GM18861 (cell line): ENCODE measurements at regions not wholly inside any gene's neighbourhood (a gene's known extent, or its start where the extent isn't known, plus 50 kb on each side); places are given as distances from the start of the nearest gene placed in this dataset.

ENCODE experiments used
- ATAC-seq: cut with Tn5 transposase; IDR thresholded peaks from one replicate; pipeline ENCODE4 v1.9.1; 2021; ENCODE audit not compliant: unreplicated experiment

GRCh38 chr1:29711582-29712283 is 475.4 kb downstream of the PTPRU start:
- peak; percentile 66 for ATAC-seq

DNA sequence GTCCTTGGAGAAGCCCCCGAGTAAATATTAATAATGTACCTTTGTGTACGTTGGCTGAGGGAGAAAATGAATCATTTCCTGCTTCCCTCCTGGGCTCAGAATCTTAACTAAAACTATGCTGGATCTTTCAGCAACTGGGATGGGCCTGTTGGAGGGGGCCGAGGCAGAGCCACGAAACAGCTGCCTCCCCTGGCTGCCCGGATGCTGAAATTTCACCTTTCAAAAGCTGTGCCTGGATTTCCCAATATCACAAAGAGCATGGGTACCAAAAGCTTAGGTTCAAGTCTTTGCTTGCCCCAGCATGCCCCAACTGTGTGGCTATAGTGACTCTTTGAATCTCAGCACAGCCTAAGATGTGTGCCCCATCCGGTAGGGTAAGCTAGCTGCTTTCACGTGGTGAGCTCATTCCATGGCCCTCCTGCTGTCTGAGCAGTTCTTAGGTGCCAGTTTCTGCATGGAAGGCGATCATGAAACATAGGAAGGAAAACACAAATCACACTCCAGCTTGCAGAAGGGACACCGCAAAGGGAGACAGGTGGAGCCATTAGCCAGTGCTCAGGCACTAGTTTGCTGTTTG is 473.5 kb downstream of the PTPRU start:
- ATAC-seq: no peak

- ATAC-seq: no peak
These were observed 472.7 kb downstream of the PTPRU start for GRCh38 chr1:29708796-29709703.

DNA sequence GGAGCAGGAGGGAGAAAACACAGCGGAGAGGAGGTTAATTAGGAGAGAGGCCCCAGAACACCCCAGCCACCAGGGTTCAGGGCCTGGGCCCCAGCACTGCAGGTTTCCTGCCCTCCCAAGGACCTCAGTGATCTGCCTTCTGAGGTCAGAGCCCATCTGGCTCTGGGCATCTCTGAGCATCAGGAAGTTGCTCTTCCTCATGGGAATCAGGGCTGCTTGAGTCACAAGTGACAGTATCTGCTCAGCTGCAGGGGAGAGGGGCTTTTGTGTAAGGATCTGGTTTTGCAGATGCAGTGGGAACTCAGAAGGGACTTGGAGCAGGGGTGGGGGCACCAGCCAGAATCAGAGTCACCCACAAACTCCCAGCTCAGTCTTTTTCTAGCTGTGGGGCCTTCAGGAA is 472.1 kb downstream of the PTPRU start:
- ATAC-seq: no peak

DNA sequence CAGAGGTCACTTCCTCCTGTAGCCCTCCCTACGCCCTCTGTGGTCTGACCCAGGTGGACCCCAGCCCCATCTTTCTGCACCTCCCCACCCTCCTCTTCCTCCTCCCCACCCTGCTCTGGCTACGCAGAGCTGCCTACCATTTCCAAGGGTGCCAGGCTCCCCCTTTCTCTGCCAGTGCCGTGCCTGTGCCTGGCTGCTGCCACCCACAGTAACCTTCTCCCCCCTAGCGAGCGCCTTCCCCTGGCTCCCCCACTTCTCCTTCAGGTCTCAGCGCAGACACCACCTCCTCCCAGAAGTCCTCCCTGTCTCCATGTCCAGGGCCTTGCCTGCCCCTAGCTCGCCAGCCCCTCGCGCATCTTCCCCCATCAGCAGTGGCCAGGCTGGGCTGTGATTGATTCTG is 471.5 kb downstream of the PTPRU start:
- ATAC-seq: no peak

DNA sequence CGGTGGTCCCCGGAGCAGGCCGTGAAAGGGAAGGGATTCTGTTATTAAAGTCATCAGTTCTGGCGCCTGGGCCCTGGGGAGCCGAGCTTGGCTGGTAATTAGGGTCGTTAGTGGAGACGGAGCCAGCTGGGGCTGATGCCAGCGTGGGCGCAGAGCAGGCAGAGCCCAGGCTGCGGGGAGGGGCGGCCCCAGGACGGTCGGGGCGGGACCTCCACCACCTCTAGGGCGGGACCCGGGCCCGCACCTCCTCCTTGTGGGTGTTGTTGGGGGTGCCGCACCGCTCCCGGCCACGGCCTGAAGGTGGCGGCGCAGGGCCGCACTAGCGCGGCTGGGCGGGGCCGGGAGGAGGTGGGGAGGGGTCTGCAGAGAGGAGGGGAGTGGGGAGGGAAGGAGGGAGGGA is 470.6 kb downstream of the PTPRU start:
- ATAC-seq: no peak

GRCh38 chr1:29704430-29704829 is 468.1 kb downstream of the PTPRU start:
- no peak for ATAC-seq

DNA sequence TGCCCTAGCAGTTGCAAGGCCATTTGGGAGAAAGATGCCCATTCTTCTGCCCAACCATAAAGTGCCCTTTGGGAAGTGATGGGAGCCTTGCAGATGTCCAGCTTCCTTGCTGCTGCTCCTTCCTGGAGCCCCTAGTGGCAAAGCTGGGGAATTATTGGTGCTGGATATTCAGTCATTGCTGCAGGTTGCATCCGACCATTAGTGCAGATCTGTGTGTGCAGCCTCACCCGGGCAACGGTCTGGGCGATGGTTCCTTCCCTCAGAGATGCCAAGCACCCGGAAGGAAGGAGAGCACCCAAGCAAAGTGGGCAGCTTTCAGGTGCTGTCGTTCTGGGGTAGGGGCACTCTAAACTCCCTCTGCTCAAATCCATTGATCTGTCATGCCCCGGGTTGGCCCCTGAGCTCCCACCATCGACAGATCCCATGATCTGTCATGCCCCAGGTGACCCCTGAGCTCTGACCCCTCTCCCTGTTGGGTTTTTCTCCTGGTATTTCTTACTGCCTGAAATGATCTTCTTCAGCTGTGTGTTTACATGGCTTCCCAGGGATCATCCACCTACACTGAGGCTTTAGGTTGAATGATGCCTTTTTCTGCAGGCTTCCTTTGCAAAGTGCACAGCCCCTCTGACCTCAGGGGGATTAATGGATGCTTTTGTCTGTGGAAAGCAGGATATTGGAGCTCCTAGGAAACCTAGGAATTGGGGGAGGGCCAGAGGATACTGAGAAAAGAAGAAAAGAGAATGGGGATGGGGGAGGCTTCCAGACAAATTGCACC is 467.5 kb downstream of the PTPRU start:
- ATAC-seq: no peak

DNA sequence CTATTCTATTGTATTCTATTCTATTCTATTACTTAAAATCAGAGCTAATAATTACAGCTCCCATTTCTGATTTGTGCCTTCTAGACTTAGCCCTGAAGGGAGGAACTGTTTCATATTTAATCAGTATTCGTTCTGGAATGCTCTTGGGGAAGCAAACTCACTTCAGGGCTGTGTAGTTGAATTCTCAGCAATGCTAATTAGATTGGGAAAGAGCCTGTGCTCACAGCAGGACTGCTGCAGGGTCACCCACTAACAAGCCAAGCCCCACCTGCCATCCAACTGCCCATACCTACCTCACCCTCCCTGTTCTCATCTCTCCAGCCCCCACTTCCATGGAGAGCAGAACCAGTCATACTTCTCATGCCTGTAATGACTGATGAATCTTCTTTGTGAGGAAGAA is 464.2 kb downstream of the PTPRU start:
- ATAC-seq: no peak

- no peak for ATAC-seq
These were observed 462.3 kb downstream of the PTPRU start for GRCh38 chr1:29698626-29699025.

DNA sequence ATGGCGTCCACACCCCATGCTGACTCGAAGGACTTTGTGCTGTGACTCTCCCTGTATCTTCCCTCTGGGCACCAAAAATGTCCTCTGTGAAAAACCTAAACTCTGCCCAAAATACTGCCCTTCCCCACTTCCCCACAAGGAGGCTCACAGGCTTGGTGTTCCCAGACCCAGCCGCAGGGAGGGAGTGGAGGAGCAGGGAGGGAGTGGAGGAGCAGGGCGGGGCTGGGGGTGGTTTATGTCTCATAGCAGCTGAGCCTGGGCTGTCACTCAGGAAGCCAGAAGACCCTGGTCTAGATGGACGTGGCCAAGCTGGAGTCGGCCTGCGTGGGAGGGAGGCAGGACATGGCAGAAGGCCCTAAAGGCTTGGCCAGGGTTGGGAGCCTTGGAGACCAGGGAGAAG is 461.7 kb downstream of the PTPRU start:
- ATAC-seq: no peak

- ATAC-seq: no peak
These were observed 461.1 kb downstream of the PTPRU start for GRCh38 chr1:29697391-29697780.

- ATAC-seq: no peak
These were observed 460.5 kb downstream of the PTPRU start for GRCh38 chr1:29696656-29697390.

DNA sequence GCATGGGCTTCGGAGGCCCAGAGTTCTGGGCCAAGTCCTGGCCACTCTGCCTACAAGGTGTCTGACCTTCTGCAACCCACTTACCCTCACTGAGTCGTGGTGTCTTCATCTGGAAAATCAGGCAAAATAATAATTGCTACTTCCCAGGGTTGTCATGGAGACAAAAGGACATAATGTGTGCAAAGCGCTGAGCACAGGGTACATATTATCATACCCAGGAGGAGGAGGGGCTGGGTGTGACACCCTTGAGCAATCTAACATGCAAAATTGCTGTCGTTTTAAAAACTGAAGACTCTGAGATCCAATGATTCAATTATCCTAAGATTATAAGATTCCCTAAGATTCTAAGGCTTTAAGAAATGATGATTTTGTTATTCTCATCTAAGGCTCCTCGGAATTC is 459.5 kb downstream of the PTPRU start:
- ATAC-seq: no peak

DNA sequence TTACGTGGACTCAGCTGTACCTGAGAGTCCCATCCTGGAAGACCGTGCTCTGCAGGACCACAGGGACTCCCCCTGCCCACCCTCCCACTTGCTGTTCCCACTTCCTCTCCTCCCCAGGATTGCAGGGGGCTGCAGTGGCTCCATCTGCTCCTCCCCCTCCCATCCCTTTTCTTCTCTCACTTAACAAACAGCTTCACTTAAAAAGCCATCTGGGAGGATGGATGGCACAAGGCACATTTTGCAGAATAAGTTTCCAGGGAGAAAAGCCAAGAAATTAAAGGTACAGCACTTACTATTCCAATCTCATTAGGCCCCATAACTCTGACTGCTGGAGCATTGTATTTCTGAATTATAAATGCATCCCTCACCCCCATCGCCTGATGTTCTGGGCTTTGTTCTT is 458.7 kb downstream of the PTPRU start:
- no peak for ATAC-seq

GRCh38 chr1:29691499-29691898 is 455.2 kb downstream of the PTPRU start:
- ATAC-seq: no peak

DNA sequence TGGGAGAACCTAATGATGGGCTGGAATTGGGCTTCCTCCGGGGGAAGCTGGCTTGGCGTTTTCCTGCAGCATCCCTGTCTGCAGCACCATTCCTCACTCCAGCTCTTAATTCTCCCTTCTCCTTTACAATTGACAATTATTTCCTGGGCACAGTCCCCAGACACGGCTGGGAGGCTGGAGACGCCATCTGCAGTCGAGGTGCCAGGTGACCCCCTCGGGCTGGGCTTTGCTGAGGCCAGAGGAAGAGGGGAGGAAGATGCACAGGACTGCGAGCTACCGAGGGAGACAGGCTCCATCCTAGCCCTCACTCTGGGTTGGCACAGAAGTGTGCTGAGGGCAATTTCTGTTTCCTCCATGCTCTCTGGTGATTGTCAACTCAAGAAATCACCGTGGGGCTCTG is 453.8 kb downstream of the PTPRU start:
- ATAC-seq: no peak

DNA sequence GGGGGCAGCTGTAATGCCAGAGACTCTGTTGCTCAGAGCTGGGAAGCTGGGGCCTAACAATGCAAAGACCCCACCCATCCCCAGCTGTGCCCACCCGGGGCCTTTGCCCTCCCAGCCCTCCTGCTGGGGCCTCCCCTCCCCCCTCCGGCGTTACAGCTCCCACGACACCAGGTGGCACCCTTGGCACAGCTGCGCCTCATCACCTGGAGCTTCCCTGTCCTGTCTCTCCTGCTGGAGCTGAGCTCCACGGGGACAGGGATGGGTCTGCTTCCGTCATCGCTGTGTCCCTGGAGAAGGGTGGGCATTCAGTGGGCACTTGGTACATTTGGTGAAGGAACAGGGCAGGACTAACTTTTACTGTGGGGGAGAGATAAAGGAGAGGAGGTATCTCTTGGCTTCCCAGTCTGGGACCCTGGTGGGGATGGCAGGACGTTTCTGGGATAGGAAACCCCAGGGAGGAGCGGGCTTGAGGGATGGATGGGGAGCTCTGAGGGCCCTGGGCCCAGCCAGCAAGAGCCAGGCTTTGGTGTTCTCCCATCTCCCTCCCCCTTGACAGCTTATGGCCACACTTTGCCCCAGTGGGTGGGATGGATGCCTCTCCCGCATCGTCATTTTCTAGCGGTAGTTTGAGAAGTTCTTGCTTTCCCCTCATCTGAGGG is 453.2 kb downstream of the PTPRU start:
- ATAC-seq: no peak

- ATAC-seq: no peak
These were observed 452.4 kb downstream of the PTPRU start for GRCh38 chr1:29688471-29689365.
